ENCODE measurements at regions not wholly inside any gene's neighbourhood (a gene's known extent, or its start where the extent isn't known, plus 50 kb on each side); places are given as distances from the start of the nearest gene placed in this dataset.

DNA sequence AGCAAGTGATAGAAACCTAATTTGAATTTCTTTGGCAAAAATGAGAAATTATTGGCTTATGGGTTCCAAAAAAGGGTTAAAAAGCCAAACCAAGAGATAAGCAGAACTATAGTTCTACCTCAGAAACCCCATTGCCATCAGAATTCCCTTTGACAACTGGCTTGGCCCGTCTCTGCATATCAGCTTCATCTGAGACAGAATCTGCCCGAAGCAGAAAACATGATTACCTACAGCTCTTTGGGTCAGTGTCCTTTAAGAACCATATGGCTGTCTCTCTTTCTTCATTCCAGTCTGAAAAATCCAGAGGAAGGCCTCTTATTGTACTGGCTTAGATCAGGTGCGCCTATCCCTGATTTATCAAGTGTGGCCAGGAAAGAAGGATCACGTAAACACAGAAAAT lies 49.8 kb upstream of the AGPS start:
- no peak for DNase-seq (ENCODE audit: low read depth)

Measured in HS-5 (cell line).